HEK293 (cell line): ENCODE measurements at regions not wholly inside any gene's neighbourhood (a gene's known extent, or its start where the extent isn't known, plus 50 kb on each side); places are given as distances from the start of the nearest gene placed in this dataset.
A peak's percentile ranks its signal among the peaks of the same experiment; 100 is the strongest.

Experiments used
- CTCF ChIA-PET: fragments of 350-600 bp; formaldehyde crosslinking; extraction: SDS; loops from one replicate; lab custom pipeline; 2021; ENCODE audit warnings: antibody characterized with exemption; lab: Yijun Ruan, JAX
- POLR2A ChIA-PET: fragments of 300-600 bp; formaldehyde crosslinking; extraction: SDS; loops from one replicate; lab custom pipeline; 2020; ENCODE audit warnings: antibody characterized with exemption, inconsistent platforms; lab: Yijun Ruan, JAX
- H3K27ac ChIP-seq: fragments of 200-500 bp; sonication (Bioruptor generic); 2 replicates; pipeline ENCODE4 v1.5.1; 2014; ENCODE audit warnings: low read depth, low read length, control low read depth, inconsistent platforms; ENCODE audit errors: extremely low read depth
- H3K36me3 ChIP-seq, 2 experiments: fragments of 200-500 bp in 1 of 2; sonication (Bioruptor generic) in 1 of 2; 1 replicate in 1 of 2; 2 replicates in 1 of 2; pipeline ENCODE4 v1.5.1; 2014 to 2017; ENCODE audit warnings: inconsistent platforms in 2 of 2, low read length in 2 of 2; ENCODE audit not compliant: control insufficient read depth in 2 of 2, insufficient read depth in 1 of 2
- H3K4me1 ChIP-seq: fragments of 200-500 bp; sonication (Bioruptor generic); 2 replicates; pipeline ENCODE4 v1.5.1; 2014; ENCODE audit warnings: mild to moderate bottlenecking, low read length, inconsistent platforms; ENCODE audit not compliant: control insufficient read depth, insufficient read depth
- H3K4me3 ChIP-seq: 2 replicates; pipeline ENCODE4 v1.5.1; 2011; ENCODE audit warnings: low read depth, mild to moderate bottlenecking, control low read depth, low read length, moderate library complexity
- H3K9me3 ChIP-seq: fragments of 200-500 bp; sonication (Bioruptor generic); 2 replicates; pipeline ENCODE4 v1.5.1; 2014; ENCODE audit warnings: low read depth, low read length, inconsistent platforms; ENCODE audit not compliant: control insufficient read depth, insufficient read depth
- BCL11B ChIP-seq: fragments of 450-650 bp; formaldehyde crosslinking; IDR thresholded peaks from 2 replicates; pipeline ENCODE4 v1.5.1; 2016; ENCODE audit warnings: low read depth, missing biosample characterization, missing genetic modification characterization
- KLF10 ChIP-seq: fragments of 450-650 bp; IDR thresholded peaks from 2 replicates; pipeline ENCODE4 v1.5.1; 2018; ENCODE audit warnings: missing biosample characterization, mild to moderate bottlenecking, missing genetic modification characterization
- KLF16 ChIP-seq: fragments of 450-650 bp; formaldehyde crosslinking; IDR thresholded peaks from 2 replicates; pipeline ENCODE4 v1.5.1; 2017; ENCODE audit warnings: missing biosample characterization, missing genetic modification characterization
- KLF7 ChIP-seq: fragments of 450-650 bp; formaldehyde crosslinking; IDR thresholded peaks from 2 replicates; pipeline ENCODE4 v1.5.1; 2016; ENCODE audit warnings: missing biosample characterization, missing genetic modification characterization, borderline replicate concordance
- KLF9 ChIP-seq: fragments of 450-650 bp; formaldehyde crosslinking; IDR thresholded peaks from 2 replicates; pipeline ENCODE4 v1.5.1; 2016; ENCODE audit warnings: missing biosample characterization, missing genetic modification characterization, low read depth
- REPIN1 ChIP-seq: fragments of 450-650 bp; formaldehyde crosslinking; IDR thresholded peaks from 2 replicates; pipeline ENCODE4 v1.5.1; 2017; ENCODE audit warnings: missing biosample characterization, missing genetic modification characterization, low read depth
- SP7 ChIP-seq: fragments of 450-650 bp; formaldehyde crosslinking; IDR thresholded peaks from 2 replicates; pipeline ENCODE4 v1.5.1; 2016; ENCODE audit warnings: missing biosample characterization, missing genetic modification characterization
- ZBTB17 ChIP-seq: fragments of 450-650 bp; formaldehyde crosslinking; IDR thresholded peaks from 2 replicates; pipeline ENCODE4 v1.5.1; 2016; ENCODE audit warnings: missing biosample characterization, missing genetic modification characterization
- ZBTB48 ChIP-seq: fragments of 450-650 bp; formaldehyde crosslinking; IDR thresholded peaks from 2 replicates; pipeline ENCODE4 v1.5.1; 2016; ENCODE audit warnings: missing biosample characterization, missing genetic modification characterization
- ZEB2 ChIP-seq: fragments of 450-650 bp; formaldehyde crosslinking; IDR thresholded peaks from 2 replicates; pipeline ENCODE4 v1.5.1; 2016; ENCODE audit warnings: missing biosample characterization, missing genetic modification characterization
- ZIC2 ChIP-seq: fragments of 450-650 bp; formaldehyde crosslinking; IDR thresholded peaks from 2 replicates; pipeline ENCODE4 v1.5.1; 2016; ENCODE audit warnings: missing biosample characterization, missing genetic modification characterization
- ZNF211 ChIP-seq: fragments of 450-650 bp; formaldehyde crosslinking; IDR thresholded peaks from 2 replicates; pipeline ENCODE4 v1.5.1; 2016; ENCODE audit warnings: low read depth, missing biosample characterization, missing genetic modification characterization
- ZNF324 ChIP-seq: fragments of 450-650 bp; formaldehyde crosslinking; IDR thresholded peaks from 2 replicates; pipeline ENCODE4 v1.5.1; 2016; ENCODE audit warnings: missing biosample characterization, missing genetic modification characterization
- ZNF354C ChIP-seq: fragments of 450-650 bp; formaldehyde crosslinking; IDR thresholded peaks from 2 replicates; pipeline ENCODE4 v1.5.1; 2016; ENCODE audit warnings: missing biosample characterization, missing genetic modification characterization, low read depth, borderline replicate concordance
- ZNF37A ChIP-seq: fragments of 450-650 bp; IDR thresholded peaks from 2 replicates; pipeline ENCODE4 v1.5.1; 2018; ENCODE audit warnings: missing biosample characterization, missing genetic modification characterization
- ZNF423 ChIP-seq: fragments of 450-650 bp; formaldehyde crosslinking; IDR thresholded peaks from 2 replicates; pipeline ENCODE4 v1.5.1; 2016; ENCODE audit warnings: missing biosample characterization, missing genetic modification characterization
- ZNF510 ChIP-seq: fragments of 450-650 bp; formaldehyde crosslinking; IDR thresholded peaks from 2 replicates; pipeline ENCODE4 v1.5.1; 2018; ENCODE audit warnings: mild to moderate bottlenecking, missing genetic modification characterization, missing biosample characterization; ENCODE audit not compliant: insufficient replicate concordance
- ZNF561 ChIP-seq: fragments of 450-650 bp; IDR thresholded peaks from 2 replicates; pipeline ENCODE4 v1.5.1; 2018; ENCODE audit warnings: missing biosample characterization, missing genetic modification characterization, borderline replicate concordance
- ZNF610 ChIP-seq: fragments of 450-650 bp; formaldehyde crosslinking; IDR thresholded peaks from 2 replicates; pipeline ENCODE4 v1.5.1; 2016; ENCODE audit warnings: missing biosample characterization, missing genetic modification characterization, borderline replicate concordance
- ZSCAN23 ChIP-seq: fragments of 450-650 bp; formaldehyde crosslinking; IDR thresholded peaks from 2 replicates; pipeline ENCODE4 v1.5.1; 2016; ENCODE audit warnings: missing biosample characterization, missing genetic modification characterization
- TF ChIP-seq, protein P1 (sequence below): fragments of 450-650 bp; formaldehyde crosslinking; IDR thresholded peaks from 2 replicates; pipeline ENCODE4 v1.5.1; 2016; ENCODE audit warnings: missing biosample characterization, missing genetic modification characterization
- TF ChIP-seq, protein P2 (sequence below): fragments of 450-650 bp; formaldehyde crosslinking; IDR thresholded peaks from 2 replicates; pipeline ENCODE4 v1.5.1; 2016; ENCODE audit warnings: missing biosample characterization, missing genetic modification characterization
- TF ChIP-seq, protein P3 (sequence below): fragments of 450-650 bp; formaldehyde crosslinking; IDR thresholded peaks from 2 replicates; pipeline ENCODE4 v1.5.1; 2016; ENCODE audit warnings: missing biosample characterization, missing genetic modification characterization
- TF ChIP-seq, protein P4 (sequence below): fragments of 450-650 bp; formaldehyde crosslinking; IDR thresholded peaks from 2 replicates; pipeline ENCODE4 v1.5.1; 2016; ENCODE audit warnings: missing biosample characterization, missing genetic modification characterization
- TF ChIP-seq, protein P5 (sequence below): fragments of 450-650 bp; formaldehyde crosslinking; IDR thresholded peaks from 2 replicates; pipeline ENCODE4; 2016; ENCODE audit warnings: missing biosample characterization, missing genetic modification characterization
- TF ChIP-seq, protein P6 (sequence below): fragments of 450-650 bp; formaldehyde crosslinking; IDR thresholded peaks from 2 replicates; pipeline ENCODE4 v1.5.1; 2016; ENCODE audit warnings: missing biosample characterization, missing genetic modification characterization

DNA sequence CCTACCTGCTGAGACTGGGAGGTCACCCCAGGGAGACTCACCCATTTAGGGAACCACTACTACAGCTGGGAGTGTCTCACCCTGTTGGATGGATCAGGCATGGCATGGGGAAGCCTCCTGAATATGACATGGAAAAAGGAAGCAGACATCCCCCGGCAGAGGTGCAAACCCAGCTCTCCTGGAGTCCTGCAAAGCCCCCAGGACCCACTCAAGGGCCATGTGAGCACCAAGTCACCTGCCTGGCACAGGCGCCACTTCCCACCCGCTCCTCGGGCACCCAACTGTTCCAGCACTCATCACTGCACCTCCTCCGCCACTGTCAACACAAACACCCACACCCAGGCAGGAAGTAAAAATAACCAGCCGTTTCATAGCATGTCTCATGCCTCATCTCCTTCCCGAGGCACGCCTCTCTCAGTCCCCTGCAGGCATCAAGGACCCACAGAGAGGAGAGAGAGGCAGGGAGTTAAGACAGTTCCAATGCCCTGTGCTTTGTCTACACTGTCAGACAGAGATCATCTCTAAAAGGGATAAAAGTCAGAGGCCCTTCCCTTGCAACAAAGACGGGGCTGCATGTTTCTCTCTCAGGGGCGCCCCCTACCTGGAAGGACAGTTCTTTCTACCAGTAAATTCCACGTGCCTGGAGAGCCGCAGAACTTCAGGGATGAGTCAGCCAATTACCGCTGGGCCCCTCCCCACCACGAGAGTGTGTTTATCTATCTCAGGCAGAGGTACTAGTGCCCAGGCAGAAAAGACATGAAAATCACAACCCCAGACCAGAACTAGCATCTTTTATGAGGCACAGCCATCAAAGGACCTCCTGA lies 150.1 kb upstream of the SOD1 start (continued):
- TF ChIP-seq ZNF37A = no peak
- no peak for TF ChIP-seq ZNF510 (tag by site-specific recombination)
- peak; percentile 31; the same call in 1 of the 2 replicates for TF ChIP-seq KLF9 (tag by site-specific recombination)
- TF ChIP-seq ZNF561 = peak; percentile 90
- peak; percentile 85 for TF ChIP-seq ZBTB17 (tag by site-specific recombination)
- TF ChIP-seq, protein P1, sequence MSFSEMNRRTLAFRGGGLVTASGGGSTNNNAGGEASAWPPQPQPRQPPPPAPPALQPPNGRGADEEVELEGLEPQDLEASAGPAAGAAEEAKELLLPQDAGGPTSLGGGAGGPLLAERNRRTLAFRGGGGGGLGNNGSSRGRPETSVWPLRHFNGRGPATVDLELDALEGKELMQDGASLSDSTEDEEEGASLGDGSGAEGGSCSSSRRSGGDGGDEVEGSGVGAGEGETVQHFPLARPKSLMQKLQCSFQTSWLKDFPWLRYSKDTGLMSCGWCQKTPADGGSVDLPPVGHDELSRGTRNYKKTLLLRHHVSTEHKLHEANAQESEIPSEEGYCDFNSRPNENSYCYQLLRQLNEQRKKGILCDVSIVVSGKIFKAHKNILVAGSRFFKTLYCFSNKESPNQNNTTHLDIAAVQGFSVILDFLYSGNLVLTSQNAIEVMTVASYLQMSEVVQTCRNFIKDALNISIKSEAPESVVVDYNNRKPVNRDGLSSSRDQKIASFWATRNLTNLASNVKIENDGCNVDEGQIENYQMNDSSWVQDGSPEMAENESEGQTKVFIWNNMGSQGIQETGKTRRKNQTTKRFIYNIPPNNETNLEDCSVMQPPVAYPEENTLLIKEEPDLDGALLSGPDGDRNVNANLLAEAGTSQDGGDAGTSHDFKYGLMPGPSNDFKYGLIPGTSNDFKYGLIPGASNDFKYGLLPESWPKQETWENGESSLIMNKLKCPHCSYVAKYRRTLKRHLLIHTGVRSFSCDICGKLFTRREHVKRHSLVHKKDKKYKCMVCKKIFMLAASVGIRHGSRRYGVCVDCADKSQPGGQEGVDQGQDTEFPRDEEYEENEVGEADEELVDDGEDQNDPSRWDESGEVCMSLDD (tag by site-specific recombination) = no peak
- peak; percentile 76; the same call in 1 of the 2 replicates for TF ChIP-seq ZNF324 (tag by site-specific recombination)
- TF ChIP-seq ZEB2 = peak; percentile 75
- TF ChIP-seq ZNF354C (tag by site-specific recombination) = no peak
- no peak for TF ChIP-seq ZNF211
- TF ChIP-seq ZIC2 (tag by site-specific recombination) = peak; percentile 90
- peak; percentile 60; the same call in 1 of the 2 replicates for TF ChIP-seq ZNF423 (tag by site-specific recombination)
- TF ChIP-seq, protein P2, sequence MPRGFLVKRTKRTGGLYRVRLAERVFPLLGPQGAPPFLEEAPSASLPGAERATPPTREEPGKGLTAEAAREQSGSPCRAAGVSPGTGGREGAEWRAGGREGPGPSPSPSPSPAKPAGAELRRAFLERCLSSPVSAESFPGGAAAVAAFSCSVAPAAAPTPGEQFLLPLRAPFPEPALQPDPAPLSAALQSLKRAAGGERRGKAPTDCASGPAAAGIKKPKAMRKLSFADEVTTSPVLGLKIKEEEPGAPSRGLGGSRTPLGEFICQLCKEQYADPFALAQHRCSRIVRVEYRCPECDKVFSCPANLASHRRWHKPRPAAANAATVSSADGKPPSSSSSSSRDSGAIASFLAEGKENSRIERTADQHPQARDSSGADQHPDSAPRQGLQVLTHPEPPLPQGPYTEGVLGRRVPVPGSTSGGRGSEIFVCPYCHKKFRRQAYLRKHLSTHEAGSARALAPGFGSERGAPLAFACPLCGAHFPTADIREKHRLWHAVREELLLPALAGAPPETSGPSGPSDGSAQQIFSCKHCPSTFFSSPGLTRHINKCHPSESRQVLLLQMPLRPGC (tag by site-specific recombination) = peak; percentile 75
- TF ChIP-seq KLF10 (tag by site-specific recombination) = peak; percentile 54; the same call in 1 of the 2 replicates
- TF ChIP-seq, protein P3, sequence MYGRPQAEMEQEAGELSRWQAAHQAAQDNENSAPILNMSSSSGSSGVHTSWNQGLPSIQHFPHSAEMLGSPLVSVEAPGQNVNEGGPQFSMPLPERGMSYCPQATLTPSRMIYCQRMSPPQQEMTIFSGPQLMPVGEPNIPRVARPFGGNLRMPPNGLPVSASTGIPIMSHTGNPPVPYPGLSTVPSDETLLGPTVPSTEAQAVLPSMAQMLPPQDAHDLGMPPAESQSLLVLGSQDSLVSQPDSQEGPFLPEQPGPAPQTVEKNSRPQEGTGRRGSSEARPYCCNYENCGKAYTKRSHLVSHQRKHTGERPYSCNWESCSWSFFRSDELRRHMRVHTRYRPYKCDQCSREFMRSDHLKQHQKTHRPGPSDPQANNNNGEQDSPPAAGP (tag by site-specific recombination) = peak; percentile 88
- TF ChIP-seq ZBTB48 (tag by site-specific recombination) = peak; percentile 51; the same call in 1 of the 2 replicates
- TF ChIP-seq ZNF610 = no peak
- TF ChIP-seq, protein P4, sequence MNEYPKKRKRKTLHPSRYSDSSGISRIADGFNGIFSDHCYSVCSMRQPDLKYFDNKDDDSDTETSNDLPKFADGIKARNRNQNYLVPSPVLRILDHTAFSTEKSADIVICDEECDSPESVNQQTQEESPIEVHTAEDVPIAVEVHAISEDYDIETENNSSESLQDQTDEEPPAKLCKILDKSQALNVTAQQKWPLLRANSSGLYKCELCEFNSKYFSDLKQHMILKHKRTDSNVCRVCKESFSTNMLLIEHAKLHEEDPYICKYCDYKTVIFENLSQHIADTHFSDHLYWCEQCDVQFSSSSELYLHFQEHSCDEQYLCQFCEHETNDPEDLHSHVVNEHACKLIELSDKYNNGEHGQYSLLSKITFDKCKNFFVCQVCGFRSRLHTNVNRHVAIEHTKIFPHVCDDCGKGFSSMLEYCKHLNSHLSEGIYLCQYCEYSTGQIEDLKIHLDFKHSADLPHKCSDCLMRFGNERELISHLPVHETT (tag by site-specific recombination) = peak; percentile 86
- 0 out of 2 replicates have a peak, but pooled peaks have one; percentile 85 for TF ChIP-seq REPIN1 (tag by site-specific recombination)
- TF ChIP-seq, all 188 proteins: peak for 40

DNA sequence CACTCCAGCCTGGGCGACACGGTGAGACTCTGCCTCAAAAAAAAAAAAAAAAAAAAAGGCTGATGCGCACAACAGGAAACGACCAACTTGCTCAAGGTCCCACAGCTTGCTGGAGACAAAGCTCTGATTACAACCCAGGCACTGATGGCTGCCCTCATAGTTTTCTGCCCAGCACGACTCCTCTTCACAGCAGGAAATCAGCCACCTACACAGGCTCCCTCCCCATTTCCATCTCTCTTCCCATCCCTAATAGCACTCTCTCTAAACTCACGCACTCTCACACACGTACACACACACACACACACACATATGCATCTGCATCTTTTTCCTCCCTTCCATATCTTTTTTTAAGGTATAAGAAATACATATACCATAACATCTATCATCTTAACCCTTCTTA lies 153.5 kb upstream of the SOD1 start:
- POLR2A ChIA-PET = interaction anchor here (1.0 kb wide), 1 partner anchor 53 kb away, joined by 4 read pairs; no protein-coding TSS in a partner anchor
- H3K27ac ChIP-seq = no peak overlapping the region
- no peaks in the 10 kb centered on the region; a peak in 1 of 3 replicates for H3K36me3 ChIP-seq
- CTCF ChIA-PET = interaction anchor here (0.7 to 1.1 kb wide), 4 partner anchors 7 to 302 kb away, joined by 3 to 7 read pairs (median 4); no protein-coding TSS in a partner anchor
- no peak overlapping the region for H3K4me3 ChIP-seq
- no peaks in the 10 kb centered on the region for H3K9me3 ChIP-seq
- peaks cover 13% of the 10 kb centered on the region for H3K4me1 ChIP-seq
- TF ChIP-seq ZSCAN23 (0 out of 2 replicates have a peak, but pooled peaks have one; percentile 47), KLF16 (tag by site-specific recombination) (no peak), ZBTB17 (tag by site-specific recombination) (0 out of 2 replicates have a peak, but pooled peaks have one; percentile 44), ZNF423 (tag by site-specific recombination) (peak; percentile 75), SP7 (tag by site-specific recombination) (peak; percentile 82), BCL11B (tag by site-specific recombination) (no peak), KLF7 (no peak)
- TF ChIP-seq, protein P5, sequence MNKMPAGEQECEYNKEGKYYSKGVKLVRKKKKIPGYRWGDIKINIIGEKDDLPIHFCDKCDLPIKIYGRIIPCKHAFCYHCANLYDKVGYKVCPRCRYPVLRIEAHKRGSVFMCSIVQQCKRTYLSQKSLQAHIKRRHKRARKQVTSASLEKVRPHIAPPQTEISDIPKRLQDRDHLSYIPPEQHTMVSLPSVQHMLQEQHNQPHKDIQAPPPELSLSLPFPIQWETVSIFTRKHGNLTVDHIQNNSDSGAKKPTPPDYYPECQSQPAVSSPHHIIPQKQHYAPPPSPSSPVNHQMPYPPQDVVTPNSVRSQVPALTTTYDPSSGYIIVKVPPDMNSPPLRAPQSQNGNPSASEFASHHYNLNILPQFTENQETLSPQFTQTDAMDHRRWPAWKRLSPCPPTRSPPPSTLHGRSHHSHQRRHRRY = peak; percentile 27; the same call in 1 of the 2 replicates
- TF ChIP-seq, protein P6, sequence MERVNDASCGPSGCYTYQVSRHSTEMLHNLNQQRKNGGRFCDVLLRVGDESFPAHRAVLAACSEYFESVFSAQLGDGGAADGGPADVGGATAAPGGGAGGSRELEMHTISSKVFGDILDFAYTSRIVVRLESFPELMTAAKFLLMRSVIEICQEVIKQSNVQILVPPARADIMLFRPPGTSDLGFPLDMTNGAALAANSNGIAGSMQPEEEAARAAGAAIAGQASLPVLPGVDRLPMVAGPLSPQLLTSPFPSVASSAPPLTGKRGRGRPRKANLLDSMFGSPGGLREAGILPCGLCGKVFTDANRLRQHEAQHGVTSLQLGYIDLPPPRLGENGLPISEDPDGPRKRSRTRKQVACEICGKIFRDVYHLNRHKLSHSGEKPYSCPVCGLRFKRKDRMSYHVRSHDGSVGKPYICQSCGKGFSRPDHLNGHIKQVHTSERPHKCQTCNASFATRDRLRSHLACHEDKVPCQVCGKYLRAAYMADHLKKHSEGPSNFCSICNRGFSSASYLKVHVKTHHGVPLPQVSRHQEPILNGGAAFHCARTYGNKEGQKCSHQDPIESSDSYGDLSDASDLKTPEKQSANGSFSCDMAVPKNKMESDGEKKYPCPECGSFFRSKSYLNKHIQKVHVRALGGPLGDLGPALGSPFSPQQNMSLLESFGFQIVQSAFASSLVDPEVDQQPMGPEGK (tag by site-specific recombination) = peak; percentile 48; the same call in 1 of the 2 replicates
